HepG2 (cell line): ENCODE measurements at regions not wholly inside any gene's neighbourhood (a gene's known extent, or its start where the extent isn't known, plus 50 kb on each side); places are given as distances from the start of the nearest gene placed in this dataset.

Source experiments
- ATAC-seq: fragments of 200-7000 bp; cut with Tn5 transposase; 3 replicates; pipeline ENCODE4 v1.9.1; 2020; ENCODE audit warnings: mild to moderate bottlenecking, moderate library complexity
- BruUV-seq: library from RNA; stranded (reverse); fragments of 400-500 nt; replicated peaks from 2 replicates; lab custom pipeline; 2021; lab: Mats Ljungman, UMichigan
- CTCF ChIA-PET: fragments of 300-600 bp; formaldehyde crosslinking; extraction: SDS; loops from one replicate; lab custom pipeline; 2021; ENCODE audit warnings: low total read pairs, inconsistent platforms, low intra/inter-chr PET ratio; lab: Yijun Ruan, JAX
- POLR2A ChIA-PET: fragments of 350-600 bp; sonication (Branson Sonifier 250); formaldehyde crosslinking; loops from one replicate; lab custom pipeline; 2020; ENCODE audit warnings: antibody characterized with exemption, inconsistent platforms; lab: Yijun Ruan, JAX
- DNase-seq: peaks from one replicate; pipeline ENCODE4 v3.0.0-alpha.2; 2015; ENCODE audit warnings: low spot score
- FAIRE-seq: peaks from 3 replicates; lab custom pipeline; 2011; peaks lifted over from hg19 to GRCh38; lab: Jason Lieb, UNC
- H2AFZ ChIP-seq: one replicate; pipeline ENCODE4 v1.6.1; 2011; ENCODE audit warnings: low read length, inconsistent platforms
- H3K27ac ChIP-seq: fragments of 300-600 bp; 3 replicates; pipeline ENCODE4 v1.8.0; 2011; ENCODE audit warnings: mixed run types, mild to moderate bottlenecking, mixed read lengths, low read length, inconsistent platforms; ENCODE audit not compliant: insufficient read depth; ENCODE audit errors: extremely low read length
- H3K27me3 ChIP-seq, 2 experiments: fragments of 200-600 bp in 1 of 2; 2 replicates in 1 of 2; 3 replicates in 1 of 2; pipeline versions ENCODE4 v1.6.0 to v1.8.0; 2011; ENCODE audit warnings: low read length in 2 of 2, mild to moderate bottlenecking in 2 of 2, moderate library complexity in 2 of 2, inconsistent platforms in 1 of 2; ENCODE audit not compliant: insufficient read depth in 2 of 2, control insufficient read depth in 1 of 2
- H3K36me3 ChIP-seq, 2 experiments: fragments of 200-600 bp in 1 of 2; replicated peaks in 1 of 2; 2 replicates in 1 of 2; 3 replicates in 1 of 2; pipeline versions ENCODE4 v1.5.1 to v1.8.0; 2011; ENCODE audit warnings: low read length in 2 of 2, inconsistent platforms in 1 of 2; ENCODE audit not compliant: insufficient read depth in 2 of 2, control insufficient read depth in 1 of 2
- H3K4me1 ChIP-seq: 2 replicates; pipeline ENCODE4 v1.5.1; 2012; ENCODE audit warnings: low read length, inconsistent platforms; ENCODE audit not compliant: insufficient read depth
- H3K4me2 ChIP-seq: 2 replicates; pipeline ENCODE4 v1.6.0; 2011; ENCODE audit warnings: low read depth, low read length, inconsistent platforms
- H3K4me3 ChIP-seq, 3 experiments: fragments of 200-600 bp in 1 of 3; sonication (generic), shearing (Covaris generic) in 1 of 3; replicated peaks in 1 of 3; 2 replicates each; pipeline ENCODE4 v1.5.1; 2011 to 2016; ENCODE audit warnings: low read length in 3 of 3, inconsistent platforms in 2 of 3, low read depth in 2 of 3, mild to moderate bottlenecking in 2 of 3, control low read depth in 1 of 3, mixed read lengths in 1 of 3; ENCODE audit not compliant: insufficient read depth in 1 of 3
- H3K79me2 ChIP-seq: one replicate; pipeline ENCODE4 v1.6.1; 2011; ENCODE audit warnings: low read length, inconsistent platforms; ENCODE audit not compliant: insufficient read depth
- H3K9ac ChIP-seq: 2 replicates; pipeline ENCODE4 v1.6.0; 2011; ENCODE audit warnings: mild to moderate bottlenecking, low read depth, low read length, inconsistent platforms; ENCODE audit not compliant: insufficient read depth
- H3K9me3 ChIP-seq: 2 replicates; pipeline ENCODE4 v1.5.1; 2012; ENCODE audit warnings: mild to moderate bottlenecking, low read length
- H4K20me1 ChIP-seq: 2 replicates; pipeline ENCODE4 v1.6.0; 2011; ENCODE audit warnings: inconsistent platforms, mild to moderate bottlenecking, low read length, moderate library complexity; ENCODE audit not compliant: insufficient read depth
- ATF3 ChIP-seq: sonication (generic); formaldehyde crosslinking; IDR thresholded peaks from 2 replicates; pipeline ENCODE4 v1.4.0; 2020; ENCODE audit warnings: missing genetic modification reagents
- CEBPB ChIP-seq: IDR thresholded peaks from 2 replicates; pipeline ENCODE4 v1.6.1; 2011; ENCODE audit warnings: low read depth, low read length, improper control_type of control experiment, borderline replicate concordance
- CEBPG ChIP-seq: IDR thresholded peaks from 2 replicates; pipeline ENCODE4 v1.6.1; 2016
- ETS1 ChIP-seq: sonication (generic); formaldehyde crosslinking; IDR thresholded peaks from 2 replicates; pipeline ENCODE4 v1.4.0; 2020; ENCODE audit warnings: missing genetic modification reagents
- PATZ1 ChIP-seq: sonication (generic); formaldehyde crosslinking; IDR thresholded peaks from 2 replicates; pipeline ENCODE4 v1.4.0; 2020; ENCODE audit warnings: missing genetic modification reagents
- TRIM24 ChIP-seq: sonication (generic); formaldehyde crosslinking; IDR thresholded peaks from 2 replicates; pipeline ENCODE4 v1.8.0; 2022; ENCODE audit warnings: mild to moderate bottlenecking, missing genetic modification reagents
- ZNF136 ChIP-seq: sonication (generic); formaldehyde crosslinking; IDR thresholded peaks from 2 replicates; pipeline ENCODE4 v1.8.1; 2022; ENCODE audit warnings: low read depth, mild to moderate bottlenecking, moderate library complexity, missing genetic modification reagents
- ZSCAN25 ChIP-seq: sonication (generic); formaldehyde crosslinking; IDR thresholded peaks from 2 replicates; pipeline ENCODE4 v1.8.0; 2022; ENCODE audit warnings: mild to moderate bottlenecking, missing genetic modification reagents
- WGBS: methylation state at CpG from one replicate; pipeline ENCODE4 v1.1.6; 2017; ENCODE audit warnings: low lambda C conversion rate; 5-methylcytosine and 5-hydroxymethylcytosine counted together
- in situ Hi-C: cut with HindIII; loops from 2 replicates; pipeline ENCODE4 v1.10.0; 2017; ENCODE audit warnings: low pct_unique_long_range_greater_than_20kb; ENCODE audit not compliant: extremely low pct_ligation_motif_present
- intact Hi-C: fragments of 100-400 bp; cut with micrococcal nuclease; formaldehyde crosslinking; loops from one replicate; pipeline ENCODE4 v1.10.0; 2022; ENCODE audit not compliant: unreplicated experiment
- TF ChIP-seq, protein P1 (sequence below), 2 experiments: fragments of 450-650 bp in 1 of 2; sonication (generic) in 1 of 2; formaldehyde crosslinking; IDR thresholded peaks; 2 replicates each; pipeline versions ENCODE4 v1.5.0 to v1.8.0; 2020 to 2022; ENCODE audit warnings: mild to moderate bottlenecking in 1 of 2, missing genetic modification reagents in 1 of 2

DNA sequence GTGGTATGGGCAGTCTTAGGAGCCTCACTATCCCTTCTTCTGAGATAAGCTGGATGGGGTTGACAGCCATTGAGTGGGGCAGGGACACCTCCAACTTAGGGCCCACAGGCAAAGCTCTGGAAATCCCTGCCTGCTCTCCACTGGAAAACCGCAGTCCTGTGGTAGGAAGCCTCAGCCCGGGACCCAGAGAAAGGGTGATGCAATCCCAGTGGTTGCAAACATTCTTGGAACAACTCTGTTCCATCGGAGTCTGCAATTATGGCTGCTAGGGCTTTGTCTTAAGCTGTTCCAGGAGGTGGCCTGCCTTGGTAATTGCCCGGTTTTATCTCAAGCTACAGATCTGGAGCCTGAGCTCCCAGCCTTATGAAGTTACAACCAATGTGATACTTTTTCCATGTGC, 133.4 kb downstream of the DICER1 start:
- WGBS = no CpG with 5 or more reads among the region's 4 CpGs
- H3K79me2 ChIP-seq = no peaks in the 10 kb centered on the region
- BruUV-seq = no TSS peak
- H4K20me1 ChIP-seq = no peaks in the 10 kb centered on the region
- H2AFZ ChIP-seq = no peak overlapping the region
- TF ChIP-seq ATF3 (CRISPR knock-in tag) (0 out of 2 replicates have a peak, but pooled peaks have one; percentile 7), ZSCAN25 (no peak), ETS1 (no peak), CEBPG (CRISPR knock-in tag) (peak; percentile 53), TRIM24 (no peak), ZNF136 (CRISPR knock-in tag) (no peak), CEBPB (peak; percentile 81), PATZ1 (CRISPR knock-in tag) (no peak)
- TF ChIP-seq, protein P1, sequence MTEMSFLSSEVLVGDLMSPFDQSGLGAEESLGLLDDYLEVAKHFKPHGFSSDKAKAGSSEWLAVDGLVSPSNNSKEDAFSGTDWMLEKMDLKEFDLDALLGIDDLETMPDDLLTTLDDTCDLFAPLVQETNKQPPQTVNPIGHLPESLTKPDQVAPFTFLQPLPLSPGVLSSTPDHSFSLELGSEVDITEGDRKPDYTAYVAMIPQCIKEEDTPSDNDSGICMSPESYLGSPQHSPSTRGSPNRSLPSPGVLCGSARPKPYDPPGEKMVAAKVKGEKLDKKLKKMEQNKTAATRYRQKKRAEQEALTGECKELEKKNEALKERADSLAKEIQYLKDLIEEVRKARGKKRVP (CRISPR knock-in tag; IDR thresholded peaks at IDR 0.05) = peak in 1 of 2 experiments; percentile 62; a peak in 2 of 4 replicates
- TF ChIP-seq, all 625 proteins: peak for 4
- no peaks in the 10 kb centered on the region for H3K9me3 ChIP-seq
- ChIA-PET CTCF (no interaction called here), POLR2A (no interaction called here)
- in situ Hi-C loops = no loop called here
- FAIRE-seq (no peak), DNase-seq (no peak), ATAC-seq (no peak)
- H3K27me3 ChIP-seq = peaks cover 0 to 15% of the 10 kb centered on the region in 2 experiments; a peak in 2 of 5 replicates
- no peak overlapping the region for H3K4me3 ChIP-seq
- intact Hi-C loops = no loop called here
- H3K36me3 ChIP-seq = no peaks in the 10 kb centered on the region
- no peak overlapping the region for H3K4me2 ChIP-seq
- no peak overlapping the region for H3K9ac ChIP-seq
- no peaks in the 10 kb centered on the region for H3K4me1 ChIP-seq
- H3K27ac ChIP-seq = no peak overlapping the region
